Small intestine (tissue), 7 donors: ENCODE measurements at regions not wholly inside any gene's neighbourhood (a gene's known extent, or its start where the extent isn't known, plus 50 kb on each side); places are given as distances from the start of the nearest gene placed in this dataset.

Source experiments
- DNase-seq, 2 donors: peaks; one replicate each; pipeline versions ENCODE4 v3.0.0 to v3.0.0-alpha.2; 2013
- FAIRE-seq: peaks from 2 replicates; lab custom pipeline; 2012; peaks lifted over from hg19 to GRCh38; lab: Jason Lieb, UNC
- H3K27ac ChIP-seq, 3 donors: one replicate each; pipeline ENCODE4 v1.5.1; 2013; ENCODE audit warnings: low read length in 2 of 3, mild to moderate bottlenecking in 2 of 3, control low read depth in 1 of 3, inconsistent platforms in 1 of 3, low read depth in 1 of 3, moderate library complexity in 1 of 3
- H3K27me3 ChIP-seq, 3 donors: one replicate each; pipeline ENCODE4 v1.6.1; 2013; ENCODE audit warnings: low read length in 3 of 3, inconsistent platforms in 1 of 3; ENCODE audit not compliant: control insufficient read depth in 3 of 3, insufficient read depth in 3 of 3
- H3K36me3 ChIP-seq, 3 donors: one replicate each; pipeline ENCODE4 v1.6.1; 2013; ENCODE audit warnings: low read length in 3 of 3, inconsistent platforms in 1 of 3, low read depth in 1 of 3, mild to moderate bottlenecking in 1 of 3, moderate library complexity in 1 of 3; ENCODE audit not compliant: control insufficient read depth in 3 of 3, insufficient read depth in 2 of 3
- H3K4me1 ChIP-seq, 3 donors: one replicate each; pipeline ENCODE4 v1.6.1; 2013; ENCODE audit warnings: low read length in 2 of 3, inconsistent platforms in 1 of 3, low read depth in 1 of 3, mild to moderate bottlenecking in 1 of 3, moderate library complexity in 1 of 3; ENCODE audit not compliant: control insufficient read depth in 3 of 3, insufficient read depth in 2 of 3
- H3K4me3 ChIP-seq, 3 donors: one replicate each; pipeline ENCODE4 v1.5.1; 2013; ENCODE audit warnings: low read length in 3 of 3, control low read depth in 1 of 3, inconsistent platforms in 1 of 3, low read depth in 1 of 3, mild to moderate bottlenecking in 1 of 3, moderate library complexity in 1 of 3
- H3K9me3 ChIP-seq, 2 donors: one replicate each; pipeline ENCODE4 v1.6.1; 2013; ENCODE audit warnings: low read depth in 1 of 2, low read length in 1 of 2; ENCODE audit not compliant: control insufficient read depth in 2 of 2, insufficient read depth in 1 of 2
- WGBS, 3 donors: extraction: QIAGEN DNeasy Blood & Tissue Kit; methylation state at CpG; one replicate each; pipeline ENCODE4 v1.1.7; 2013; 5-methylcytosine and 5-hydroxymethylcytosine counted together
- donor health status: healthy with polysubstance abuse.
- donor health status: control.
- donor health status: control.
- donor health status: Bipolar disorder and iron deficiency.
- donor health status: healthy.

DNA sequence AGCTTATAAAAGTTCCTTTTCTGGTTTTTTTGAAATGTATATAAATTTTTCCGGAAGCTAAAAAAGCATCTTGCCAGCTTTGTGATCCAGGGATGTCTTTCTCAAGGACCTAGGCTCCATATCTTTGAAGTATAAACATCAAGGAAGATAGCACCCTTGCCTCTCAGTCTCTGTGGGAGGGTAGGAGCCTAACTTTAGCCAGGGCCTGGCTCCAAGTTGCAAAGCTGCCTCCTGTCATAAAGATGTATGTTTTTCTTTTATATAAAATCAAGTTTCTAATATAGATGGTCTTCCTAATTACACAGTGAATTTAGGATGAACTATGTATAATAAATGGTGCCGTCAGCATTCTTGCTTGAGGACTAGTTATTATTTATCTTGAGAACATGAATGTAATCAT is 612.6 kb upstream of the USP15 start:
- Histone ChIP-seq H3K4me3 (no peak overlapping the region), H3K27me3 (no peaks in the 10 kb centered on the region), H3K27ac (no peak overlapping the region), H3K4me1 (no peaks in the 10 kb centered on the region), H3K36me3 (no peaks in the 10 kb centered on the region), H3K9me3 (no peaks in the 10 kb centered on the region)
- no peak for DNase-seq
- FAIRE-seq: no peak
- 56 to 84% (median 79%) methylated on average over 2 of the region's 2 CpGs for WGBS, 3 donors

- H3K27me3 ChIP-seq: no peaks in the 10 kb centered on the region
- no peak for DNase-seq
- 82 to 93% (median 89%) methylated on average over 2 of the region's 2 CpGs for WGBS, 3 donors
- H3K4me1 ChIP-seq: no peaks in the 10 kb centered on the region
- no peaks in the 10 kb centered on the region for H3K9me3 ChIP-seq
- H3K4me3 ChIP-seq: no peak overlapping the region
- FAIRE-seq: no peak
- H3K27ac ChIP-seq: no peak overlapping the region
- no peaks in the 10 kb centered on the region for H3K36me3 ChIP-seq
Measured at GRCh38 chr12:61652265-61652664, 607.9 kb upstream of the USP15 start.

DNA sequence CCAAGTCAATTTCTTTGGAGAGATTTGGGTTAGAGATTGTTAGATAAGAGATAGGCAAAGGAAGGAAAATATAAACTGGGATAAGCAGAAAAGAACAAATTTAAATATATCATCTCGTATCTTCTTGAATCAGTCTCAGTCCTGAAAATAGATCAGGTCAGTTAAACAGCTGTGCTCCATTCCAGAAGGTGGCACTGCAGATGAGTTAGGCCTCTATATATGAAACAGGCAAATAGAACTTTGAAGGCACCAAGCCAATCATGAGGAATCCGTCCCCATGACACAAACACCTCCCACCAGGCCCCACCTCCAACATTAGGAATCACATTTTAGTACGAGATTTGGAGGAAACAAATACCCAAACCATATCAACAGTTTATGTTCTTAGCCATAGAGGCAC is 605.5 kb upstream of the USP15 start:
- FAIRE-seq (no peak), DNase-seq (no peak)
- H3K4me3 ChIP-seq: no peak overlapping the region
- no peak overlapping the region for H3K27ac ChIP-seq
- 39 to 49% (median 47%) methylated on average over 3 of the region's 3 CpGs for WGBS, 3 donors
- no peaks in the 10 kb centered on the region for H3K36me3 ChIP-seq
- H3K9me3 ChIP-seq: no peaks in the 10 kb centered on the region
- no peaks in the 10 kb centered on the region for H3K4me1 ChIP-seq
- no peaks in the 10 kb centered on the region for H3K27me3 ChIP-seq

GRCh38 chr12:61655241-61655640 is 605.0 kb upstream of the USP15 start:
- FAIRE-seq: no peak
- no peaks in the 10 kb centered on the region for H3K4me1 ChIP-seq
- DNase-seq: no peak
- 60 to 83% (median 65%) methylated on average over 1 of the region's 1 CpG for WGBS, 3 donors
- no peaks in the 10 kb centered on the region for H3K36me3 ChIP-seq
- no peaks in the 10 kb centered on the region for H3K9me3 ChIP-seq
- H3K27ac ChIP-seq: no peak overlapping the region
- no peak overlapping the region for H3K4me3 ChIP-seq
- no peaks in the 10 kb centered on the region for H3K27me3 ChIP-seq

DNA sequence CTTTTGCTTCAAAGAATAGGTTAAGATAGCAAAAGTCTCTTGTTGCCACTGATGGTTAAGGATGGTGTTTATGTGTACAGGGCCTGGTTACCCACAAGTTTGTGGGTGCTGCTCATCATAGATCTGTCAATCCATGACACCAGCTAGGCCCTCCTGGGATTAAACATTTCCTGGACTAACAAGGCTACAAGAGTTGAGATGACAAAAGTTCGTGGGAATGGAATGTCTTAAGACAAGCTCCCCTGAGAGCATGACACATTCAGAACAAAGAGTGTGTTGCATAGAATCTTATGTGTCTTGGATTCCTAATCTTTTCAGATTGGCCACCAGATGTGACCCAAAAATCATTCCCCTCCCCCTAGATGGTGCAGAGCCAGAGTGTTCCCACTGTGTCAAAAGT is 592.5 kb upstream of the USP15 start:
- Histone ChIP-seq H3K4me1 (no peaks in the 10 kb centered on the region), H3K36me3 (no peaks in the 10 kb centered on the region), H3K27me3 (no peaks in the 10 kb centered on the region), H3K27ac (no peak overlapping the region), H3K9me3 (peaks cover 1 to 29% of the 10 kb centered on the region in 2 donors), H3K4me3 (no peak overlapping the region)
- no peak for DNase-seq
- FAIRE-seq: no peak
- 26 to 54% (median 33%) methylated on average over 1 of the region's 1 CpG for WGBS, 3 donors

DNA sequence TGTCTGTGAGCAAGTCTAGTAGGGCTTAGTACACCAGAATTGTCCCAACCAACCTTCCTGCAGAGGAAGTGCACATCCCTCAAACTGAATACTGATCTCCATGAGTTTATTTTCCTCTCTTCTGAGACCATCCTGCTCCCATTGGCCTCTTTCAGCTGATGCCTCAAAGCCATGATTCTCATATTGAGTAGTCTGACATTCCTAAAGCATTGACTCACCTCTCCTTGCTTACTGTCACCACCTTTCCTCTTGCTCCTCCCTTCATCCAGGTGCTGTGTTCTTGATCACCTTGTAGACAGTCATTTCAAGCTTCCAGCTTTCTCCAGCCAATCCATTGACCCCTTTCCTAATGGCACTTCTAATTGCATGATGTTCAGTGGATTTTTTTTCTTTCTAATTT is 583.7 kb upstream of the USP15 start:
- Histone ChIP-seq H3K4me3 (no peak overlapping the region), H3K27ac (no peak overlapping the region), H3K36me3 (no peaks in the 10 kb centered on the region), H3K4me1 (no peaks in the 10 kb centered on the region), H3K27me3 (no peaks in the 10 kb centered on the region), H3K9me3 (peaks cover 0 to 11% of the 10 kb centered on the region in 2 donors)
- no peak for FAIRE-seq
- DNase-seq: no peak

- Histone ChIP-seq H3K9me3 (no peaks in the 10 kb centered on the region), H3K4me3 (no peak overlapping the region), H3K27ac (no peak overlapping the region), H3K4me1 (no peaks in the 10 kb centered on the region), H3K27me3 (no peaks in the 10 kb centered on the region), H3K36me3 (no peaks in the 10 kb centered on the region)
- DNase-seq (no peak), FAIRE-seq (no peak)
- 57 to 65% (median 62%) methylated on average over 5 of the region's 5 CpGs for WGBS, 3 donors
Measured at GRCh38 chr12:61687407-61687806, 572.8 kb upstream of the USP15 start.

GRCh38 chr12:61694214-61694613 is 566.0 kb upstream of the USP15 start:
- no peak overlapping the region for H3K4me3 ChIP-seq
- H3K4me1 ChIP-seq: no peaks in the 10 kb centered on the region
- peaks cover 0 to 19% of the 10 kb centered on the region in 2 donors for H3K9me3 ChIP-seq
- no peaks in the 10 kb centered on the region for H3K27me3 ChIP-seq
- FAIRE-seq: no peak
- no peak overlapping the region for H3K27ac ChIP-seq
- no peak for DNase-seq
- 9 to 54% (median 12%) methylated on average over 1 of the region's 1 CpG for WGBS, 3 donors
- H3K36me3 ChIP-seq: no peaks in the 10 kb centered on the region

DNA sequence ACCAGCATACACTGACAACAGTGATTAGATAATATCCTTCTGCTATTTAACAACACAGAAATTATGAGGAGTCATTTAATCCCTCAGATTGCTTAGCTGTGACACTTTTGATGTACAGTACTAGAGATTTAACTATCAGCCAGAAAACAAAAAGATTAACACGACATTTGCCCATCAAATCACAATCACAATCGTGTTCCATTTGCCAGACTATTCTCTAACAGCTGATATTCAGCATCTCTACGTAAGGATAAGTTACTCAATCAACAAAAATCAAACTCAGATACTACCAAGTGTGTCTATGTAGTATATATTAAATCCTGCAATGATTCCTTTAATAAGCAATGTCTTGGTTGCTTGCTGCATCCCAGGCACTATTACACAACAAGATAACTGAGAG is 558.7 kb upstream of the USP15 start:
- Histone ChIP-seq H3K27me3 (no peaks in the 10 kb centered on the region), H3K4me3 (no peak overlapping the region), H3K27ac (no peak overlapping the region), H3K9me3 (peaks cover 0 to 10% of the 10 kb centered on the region in 2 donors), H3K36me3 (no peaks in the 10 kb centered on the region), H3K4me1 (no peaks in the 10 kb centered on the region)
- no peak for DNase-seq
- 60 to 72% (median 61%) methylated on average over 3 of the region's 3 CpGs for WGBS, 3 donors
- FAIRE-seq: no peak
